SJSA1 (cell line): ENCODE measurements at regions not wholly inside any gene's neighbourhood (a gene's known extent, or its start where the extent isn't known, plus 50 kb on each side); places are given as distances from the start of the nearest gene placed in this dataset.

Experiments
- DNase-seq, 2 experiments: peaks; one replicate each; pipeline ENCODE4 v3.0.0-alpha.2; 2015 to 2020; ENCODE audit warnings: low spot score in 2 of 2, low read depth in 1 of 2
- H3K27ac ChIP-seq: fragments of 250-450 bp; sonication (Bioruptor Pico); 2 replicates; pipeline ENCODE4 v1.5.1; 2020; ENCODE audit warnings: mild to moderate bottlenecking, moderate library complexity
- H3K27me3 ChIP-seq: fragments of 250-450 bp; sonication (Bioruptor Pico); replicated peaks from 2 replicates; pipeline ENCODE4 v1.5.1; 2020; ENCODE audit warnings: mild to moderate bottlenecking, moderate library complexity
- H3K36me3 ChIP-seq: fragments of 250-450 bp; sonication (Bioruptor Pico); 2 replicates; pipeline ENCODE4 v1.5.1; 2020; ENCODE audit warnings: mild to moderate bottlenecking
- H3K4me1 ChIP-seq: fragments of 250-450 bp; sonication (Bioruptor Pico); replicated peaks from 2 replicates; pipeline ENCODE4 v1.6.1; 2021; ENCODE audit warnings: mild to moderate bottlenecking
- H3K4me3 ChIP-seq: fragments of 250-450 bp; sonication (Bioruptor Pico); 2 replicates; pipeline ENCODE4 v1.5.1; 2020; ENCODE audit warnings: mild to moderate bottlenecking
- H3K9me3 ChIP-seq: fragments of 250-450 bp; sonication (Bioruptor Pico); replicated peaks from 2 replicates; pipeline ENCODE4 v1.5.1; 2020; ENCODE audit warnings: mild to moderate bottlenecking

DNA sequence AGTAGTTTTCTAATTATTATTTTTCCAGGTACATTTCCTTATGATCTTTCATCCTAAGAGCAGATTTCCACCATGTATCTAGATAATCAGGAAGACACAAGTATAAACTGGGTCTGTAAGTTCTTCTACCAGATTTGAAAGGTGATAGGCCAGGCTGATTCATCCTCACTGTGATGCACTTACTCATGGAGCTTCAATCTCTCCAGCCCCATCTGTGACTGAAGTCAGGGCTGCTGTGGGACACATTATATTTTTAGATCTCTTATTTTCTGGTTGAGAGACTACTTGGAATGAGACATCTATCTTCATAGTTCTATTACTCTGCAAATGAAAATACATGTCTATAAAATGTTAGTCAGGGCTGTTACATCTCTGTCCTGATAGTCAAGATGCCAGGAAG lies 85.5 kb upstream of the SLC25A13 start:
- Histone ChIP-seq H3K4me1 (peaks cover 11% of the 10 kb centered on the region), H3K27ac (no peak overlapping the region), H3K4me3 (no peak overlapping the region), H3K36me3 (no peaks in the 10 kb centered on the region), H3K9me3 (no peaks in the 10 kb centered on the region), H3K27me3 (no peaks in the 10 kb centered on the region)
- no peak for DNase-seq

DNA sequence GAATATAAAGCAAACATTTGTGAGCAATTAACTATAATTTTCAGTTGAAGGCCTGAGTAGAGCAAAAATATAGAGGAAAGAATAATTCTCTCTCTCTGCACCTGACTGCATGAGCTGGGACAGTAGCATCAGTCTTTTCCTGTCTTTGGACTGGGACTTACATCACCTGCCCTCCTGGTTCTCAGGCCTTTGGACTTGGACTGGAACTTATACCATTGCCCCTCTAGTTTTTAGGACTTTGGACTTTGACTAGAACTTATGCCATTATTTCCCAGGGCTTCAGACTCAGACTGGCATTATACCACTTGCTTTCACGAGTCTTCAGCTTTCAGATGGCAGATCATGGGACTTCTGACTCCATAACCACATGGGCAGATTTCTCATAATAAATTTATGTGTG lies 81.0 kb upstream of the SLC25A13 start:
- Histone ChIP-seq H3K9me3 (no peaks in the 10 kb centered on the region), H3K4me1 (no peaks in the 10 kb centered on the region), H3K4me3 (no peak overlapping the region), H3K36me3 (no peaks in the 10 kb centered on the region), H3K27me3 (no peaks in the 10 kb centered on the region), H3K27ac (no peak overlapping the region)
- no peak for DNase-seq

DNA sequence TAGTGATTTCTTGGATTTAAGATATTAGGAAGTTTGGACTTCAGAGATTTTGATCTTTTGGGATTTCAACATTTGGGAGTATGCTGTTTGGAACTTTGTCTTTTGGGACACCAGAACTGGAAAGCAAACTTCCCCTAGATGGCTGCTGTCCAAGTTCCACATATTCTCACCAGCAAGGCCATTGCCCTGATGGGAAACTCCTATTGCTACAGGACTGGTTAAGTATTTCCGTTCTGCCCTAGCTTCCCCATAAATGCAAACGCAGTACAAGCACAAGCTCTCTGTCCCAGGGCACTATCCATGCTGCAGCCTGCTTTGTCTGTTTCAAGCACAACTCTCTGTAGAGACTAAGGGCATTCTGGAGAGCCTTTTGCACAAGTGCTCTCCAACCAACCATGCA lies 79.3 kb upstream of the SLC25A13 start:
- no peak for DNase-seq
- Histone ChIP-seq H3K4me3 (no peak overlapping the region), H3K9me3 (no peaks in the 10 kb centered on the region), H3K27ac (no peak overlapping the region), H3K27me3 (no peaks in the 10 kb centered on the region), H3K4me1 (no peaks in the 10 kb centered on the region), H3K36me3 (no peaks in the 10 kb centered on the region)

DNA sequence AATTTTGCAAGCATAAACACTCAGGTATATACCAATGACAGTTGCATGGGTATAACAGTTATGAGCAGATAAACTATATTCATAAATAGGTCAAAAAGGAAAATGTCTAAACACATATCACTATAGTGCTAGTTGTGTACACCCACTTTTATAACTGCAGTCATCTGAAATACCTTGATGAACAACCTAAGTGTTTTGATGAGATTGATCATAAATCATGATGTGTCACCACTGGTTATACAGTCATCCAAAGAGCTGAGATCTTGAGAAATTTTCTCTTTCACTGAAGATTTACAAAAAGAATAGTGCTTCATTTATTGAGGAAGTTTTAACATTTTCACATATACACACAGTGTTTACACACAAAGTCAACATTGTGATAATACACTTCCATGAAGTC lies 78.6 kb upstream of the SLC25A13 start:
- Histone ChIP-seq H3K4me3 (no peak overlapping the region), H3K27ac (no peak overlapping the region), H3K9me3 (no peaks in the 10 kb centered on the region), H3K36me3 (no peaks in the 10 kb centered on the region), H3K4me1 (no peaks in the 10 kb centered on the region), H3K27me3 (no peaks in the 10 kb centered on the region)
- no peak for DNase-seq

DNA sequence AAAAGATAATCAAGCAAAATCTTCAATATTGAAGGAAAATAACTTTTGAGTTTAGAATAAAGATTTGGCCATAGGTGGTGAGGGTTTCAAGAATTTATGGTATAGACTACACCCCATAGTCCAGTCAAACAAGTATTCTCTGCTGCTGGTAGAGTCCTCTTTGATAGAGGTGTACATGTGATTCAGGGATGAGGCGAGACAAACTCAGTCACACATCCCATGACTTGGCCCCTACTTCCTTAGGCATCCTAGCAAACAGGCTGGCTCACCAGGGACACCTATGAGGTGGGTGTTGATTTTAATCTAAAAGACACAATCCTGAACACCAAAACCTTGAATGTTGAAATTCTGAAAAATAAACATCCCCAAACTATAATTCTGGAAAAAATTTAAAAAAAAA lies 78.1 kb upstream of the SLC25A13 start:
- Histone ChIP-seq H3K4me1 (no peaks in the 10 kb centered on the region), H3K27me3 (no peaks in the 10 kb centered on the region), H3K4me3 (no peak overlapping the region), H3K27ac (no peak overlapping the region), H3K9me3 (no peaks in the 10 kb centered on the region), H3K36me3 (no peaks in the 10 kb centered on the region)
- DNase-seq = no peak

DNA sequence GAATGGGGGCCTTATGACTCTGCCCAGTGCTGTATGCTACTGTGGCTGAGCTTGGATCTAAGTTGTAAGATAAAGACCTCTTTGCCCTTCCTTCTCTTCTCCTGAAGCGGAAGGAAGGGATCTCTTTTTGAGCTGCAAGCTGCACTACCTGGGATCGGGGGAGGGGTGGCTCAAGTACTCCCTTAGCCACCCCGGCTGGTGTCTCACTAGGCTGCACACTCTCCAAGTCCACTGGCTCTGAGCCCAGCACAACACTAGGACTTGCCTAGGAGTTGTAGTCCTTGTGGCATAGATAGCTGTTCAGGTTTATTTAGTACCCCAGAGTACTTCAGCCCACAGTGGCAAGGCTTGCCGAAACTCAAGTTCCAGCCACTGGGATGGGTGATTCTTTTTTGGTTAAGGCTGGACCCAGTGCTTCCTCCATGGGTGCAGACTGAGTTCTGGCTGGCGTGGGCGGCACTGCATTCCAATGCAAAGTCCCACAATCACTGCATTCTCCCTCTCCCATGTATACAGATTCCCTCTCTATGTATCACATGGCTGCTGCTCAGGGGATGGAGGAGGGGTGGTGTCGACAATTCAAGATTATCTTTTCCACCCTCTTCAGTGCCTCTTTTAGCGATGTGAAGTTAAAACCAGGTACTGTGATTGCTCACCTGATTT lies 76.2 kb upstream of the SLC25A13 start:
- H3K4me1 ChIP-seq = no peaks in the 10 kb centered on the region
- DNase-seq = no peak
- H3K36me3 ChIP-seq = no peaks in the 10 kb centered on the region
- no peaks in the 10 kb centered on the region for H3K9me3 ChIP-seq
- H3K27ac ChIP-seq = no peak overlapping the region
- H3K4me3 ChIP-seq = no peak overlapping the region
- H3K27me3 ChIP-seq = no peaks in the 10 kb centered on the region

DNA sequence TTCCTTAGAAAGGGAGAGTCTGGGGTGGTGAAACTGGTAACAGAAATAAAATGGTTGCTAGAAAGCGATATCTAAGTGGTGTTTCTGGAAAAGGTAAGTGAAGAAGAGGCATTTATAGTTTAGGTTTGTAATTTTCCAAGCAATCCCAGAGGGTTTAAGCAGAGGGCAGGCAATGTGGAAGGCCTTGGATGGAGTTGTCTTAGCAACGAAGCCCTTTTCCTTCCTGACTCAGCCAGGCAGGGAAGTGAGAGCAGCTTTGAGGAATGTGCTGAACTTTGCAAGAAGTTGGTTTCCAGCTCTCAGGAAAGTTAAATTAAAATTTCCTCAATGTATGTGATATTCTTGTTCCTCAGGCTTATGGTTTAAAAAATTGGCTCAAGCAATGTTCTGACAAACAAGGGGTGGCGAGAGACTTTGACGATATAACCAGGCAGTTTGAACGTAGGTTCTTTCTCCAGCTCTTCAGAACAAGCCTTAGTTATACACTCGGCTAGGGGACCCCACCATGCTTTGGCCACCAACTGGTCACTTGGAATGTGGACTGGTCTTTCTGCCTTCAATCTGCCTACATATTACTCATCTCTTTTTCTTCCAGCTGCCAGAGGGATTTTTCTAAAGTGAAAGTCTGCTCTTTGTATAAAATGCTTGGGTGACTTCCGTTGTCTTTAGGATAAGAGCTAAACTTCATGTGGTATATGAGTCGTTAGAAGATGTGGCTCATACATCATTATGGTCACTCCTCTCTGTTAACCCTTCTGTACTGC lies 66.9 kb upstream of the SLC25A13 start:
- DNase-seq = peak; percentile 58 to 61
- H3K9me3 ChIP-seq = no peaks in the 10 kb centered on the region
- peaks cover 17% of the 10 kb centered on the region for H3K4me1 ChIP-seq
- H3K4me3 ChIP-seq = no peak overlapping the region
- H3K36me3 ChIP-seq = no peaks in the 10 kb centered on the region
- no peaks in the 10 kb centered on the region for H3K27me3 ChIP-seq
- H3K27ac ChIP-seq = peak overlapping the region; percentile 85

GRCh38 chr7:96388166-96388565 lies 66.3 kb upstream of the SLC25A13 start:
- Histone ChIP-seq H3K27me3 (no peaks in the 10 kb centered on the region), H3K9me3 (no peaks in the 10 kb centered on the region), H3K4me3 (no peak overlapping the region), H3K4me1 (peaks cover 17% of the 10 kb centered on the region), H3K27ac (peak overlapping the region; percentile 85), H3K36me3 (no peaks in the 10 kb centered on the region)
- no peak for DNase-seq

DNA sequence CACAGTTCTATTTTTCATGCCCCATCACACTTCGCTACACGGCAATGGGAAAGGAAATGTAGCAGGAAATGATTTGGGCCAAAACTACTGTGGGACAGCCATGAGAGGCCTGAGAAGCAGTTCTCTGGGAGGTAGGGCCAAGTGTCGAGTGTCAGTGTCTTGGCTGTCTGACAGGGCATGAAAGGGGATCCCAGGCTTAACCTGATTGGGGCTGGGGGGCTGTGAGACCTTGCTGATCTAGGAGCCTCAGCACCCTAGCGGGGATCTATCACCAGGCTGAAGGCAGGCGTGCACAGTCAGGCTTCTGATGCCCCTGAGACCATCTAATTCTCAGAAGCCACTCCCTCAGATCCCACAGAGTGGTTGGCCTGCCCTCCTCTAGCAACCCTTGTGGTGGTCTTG lies 58.2 kb upstream of the SLC25A13 start:
- no peak for DNase-seq
- no peak overlapping the region for H3K4me3 ChIP-seq

DNA sequence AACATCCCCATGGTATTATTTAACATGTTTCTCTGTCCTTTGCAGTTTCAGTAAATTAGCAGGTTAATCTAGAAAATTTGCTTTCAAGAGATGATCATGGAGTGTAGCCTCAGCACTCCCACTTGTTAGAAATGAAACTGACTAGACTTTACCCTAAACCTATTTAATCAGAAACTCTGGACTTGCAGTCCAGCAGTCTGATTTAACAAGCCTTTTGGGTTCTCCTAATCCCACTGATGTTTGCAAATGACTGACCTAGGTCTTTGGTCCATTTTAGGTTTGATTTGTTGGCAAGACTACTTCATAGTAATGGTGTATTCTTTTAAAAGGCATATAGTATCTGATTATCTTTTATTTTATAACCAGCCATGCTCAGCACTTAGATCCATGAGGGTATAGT lies 55.5 kb upstream of the SLC25A13 start:
- H3K4me3 ChIP-seq = no peak overlapping the region

More for the DNA sequence above, 58.2 kb upstream of the SLC25A13 start:
- no peaks in the 10 kb centered on the region for H3K36me3 ChIP-seq
- no peaks in the 10 kb centered on the region for H3K9me3 ChIP-seq
- no peaks in the 10 kb centered on the region for H3K27me3 ChIP-seq
- H3K27ac ChIP-seq = no peak overlapping the region
- H3K4me1 ChIP-seq = no peaks in the 10 kb centered on the region

More for the DNA sequence above, 55.5 kb upstream of the SLC25A13 start:
- Histone ChIP-seq H3K9me3 (no peaks in the 10 kb centered on the region), H3K27me3 (no peaks in the 10 kb centered on the region), H3K27ac (no peak overlapping the region), H3K36me3 (no peaks in the 10 kb centered on the region), H3K4me1 (no peaks in the 10 kb centered on the region)
- DNase-seq = no peak
